Hematopoietic multipotent progenitor cell treated with erythropoietin and hydrocortisone succinate and interleukin-3 and kit ligand, for 17 days (in vitro differentiated cells): ENCODE measurements at regions not wholly inside any gene's neighbourhood (a gene's known extent, or its start where the extent isn't known, plus 50 kb on each side); places are given as distances from the start of the nearest gene placed in this dataset.
"Not testable (repeated sequence)": the region's sequence is repeated elsewhere in the genome, so short reads cannot be mapped to it uniquely, and the experiment has no call there.

Experiments
- DNase-seq: peaks from one replicate; pipeline ENCODE4 v3.0.0-alpha.2; 2015; ENCODE audit warnings: low spot score

DNA sequence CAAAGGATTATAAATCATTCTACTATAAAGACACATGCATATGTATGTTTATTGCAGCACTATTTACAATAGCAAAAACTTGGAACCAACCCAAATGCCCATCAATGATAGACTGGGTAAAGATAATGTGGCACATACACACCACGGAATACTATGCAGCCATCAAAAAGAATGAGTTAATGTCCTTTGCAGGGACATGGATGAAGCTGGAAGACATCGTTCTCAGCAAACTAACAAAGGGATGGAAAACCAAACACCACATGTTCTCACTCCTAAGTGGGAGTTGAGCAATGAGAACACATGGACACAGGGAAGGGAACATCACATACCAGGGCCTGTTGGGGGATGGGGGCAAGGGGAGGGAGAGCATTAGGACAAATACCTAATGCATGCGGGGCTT is 133.2 kb downstream of the ATXN3L start:
- DNase-seq = not testable (repeated sequence)

DNA sequence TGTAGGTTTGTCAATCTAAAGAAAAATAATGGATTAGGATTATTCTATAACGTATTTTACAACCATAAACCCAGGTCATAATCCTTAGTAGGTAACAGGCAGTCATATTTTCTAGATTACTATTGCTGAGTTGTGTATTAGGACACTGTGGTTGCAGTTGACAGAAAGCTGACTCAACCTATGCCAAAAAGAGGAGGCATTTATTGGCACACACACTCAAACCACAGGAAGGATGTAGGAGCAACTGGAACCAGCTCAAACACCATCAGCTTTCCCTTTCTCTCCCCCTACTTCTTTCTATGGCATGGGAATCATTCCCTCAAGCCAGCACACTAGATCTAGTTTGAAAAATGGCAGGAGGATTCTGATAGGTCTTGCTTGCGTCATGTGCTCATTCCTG is 136.4 kb upstream of the FAM9C start:
- no peak for DNase-seq

DNA sequence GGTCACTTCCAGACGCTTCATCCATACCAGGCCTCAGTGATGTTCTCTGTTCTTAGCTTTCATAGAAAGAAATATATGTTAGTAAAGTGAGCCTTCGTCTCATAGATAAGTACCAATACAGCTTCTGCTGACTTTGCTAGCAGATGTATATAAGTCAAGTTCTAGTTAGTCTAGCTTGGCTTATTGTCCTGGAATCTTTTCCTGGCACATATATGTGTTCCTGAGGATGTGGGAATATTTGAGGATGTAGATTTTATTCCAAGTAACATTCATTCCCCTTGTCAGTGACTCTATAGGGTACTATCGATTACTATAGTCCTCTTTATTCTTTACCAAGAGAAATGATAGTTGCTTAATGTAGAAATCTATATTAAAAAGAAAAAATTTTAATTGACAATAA is 135.2 kb upstream of the FAM9C start:
- no peak for DNase-seq

DNA sequence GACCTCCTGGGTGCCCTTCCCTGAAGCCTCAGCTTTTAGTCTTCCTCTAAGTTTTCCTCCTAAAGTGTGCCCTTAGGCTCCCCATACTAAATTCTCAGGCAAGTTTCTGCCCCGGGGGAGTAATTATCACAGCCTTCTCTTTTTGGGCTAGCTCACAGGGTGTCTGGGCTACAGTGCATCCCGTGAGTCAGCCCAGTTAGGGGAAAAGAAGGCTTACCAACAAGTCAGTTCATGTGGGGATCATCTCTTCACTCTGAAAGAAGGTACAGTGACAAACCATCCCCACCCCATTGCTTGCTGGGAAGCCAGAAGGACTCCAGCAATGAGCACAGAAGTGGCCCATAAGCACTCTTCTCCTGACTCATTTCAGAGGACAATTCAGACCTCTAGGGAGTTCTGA is 134.7 kb upstream of the FAM9C start:
- DNase-seq = no peak

DNA sequence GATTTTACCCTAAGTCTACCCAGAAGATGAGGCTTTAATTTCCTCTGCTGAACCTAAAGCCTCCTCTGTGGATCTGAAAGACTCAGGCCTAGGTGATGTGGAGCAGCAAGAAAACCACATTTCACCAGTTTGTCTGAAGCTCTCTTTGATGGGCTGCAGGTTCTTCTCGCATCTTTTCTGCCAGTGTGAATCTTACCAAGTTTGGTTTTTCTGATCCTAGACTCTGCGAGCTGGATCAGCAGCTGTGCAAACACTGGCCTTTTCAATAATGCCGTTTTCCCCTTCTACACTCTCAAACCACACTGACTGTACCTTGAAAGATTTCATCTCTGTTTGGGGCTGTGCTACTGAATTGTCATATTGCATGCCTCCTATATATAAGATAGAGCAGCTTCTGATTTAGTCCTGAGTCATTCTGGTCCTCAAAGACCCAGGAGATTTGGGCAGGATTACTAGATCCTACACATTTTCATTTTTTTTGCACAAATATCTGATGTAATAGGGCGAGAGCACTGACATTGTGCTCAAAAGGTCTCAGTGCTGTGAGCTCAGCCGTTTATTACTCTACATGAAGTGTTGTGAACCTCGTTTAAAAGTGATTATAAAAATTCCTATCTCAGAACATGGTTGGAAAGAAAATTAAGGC is 133.6 kb upstream of the FAM9C start:
- DNase-seq = no peak

DNA sequence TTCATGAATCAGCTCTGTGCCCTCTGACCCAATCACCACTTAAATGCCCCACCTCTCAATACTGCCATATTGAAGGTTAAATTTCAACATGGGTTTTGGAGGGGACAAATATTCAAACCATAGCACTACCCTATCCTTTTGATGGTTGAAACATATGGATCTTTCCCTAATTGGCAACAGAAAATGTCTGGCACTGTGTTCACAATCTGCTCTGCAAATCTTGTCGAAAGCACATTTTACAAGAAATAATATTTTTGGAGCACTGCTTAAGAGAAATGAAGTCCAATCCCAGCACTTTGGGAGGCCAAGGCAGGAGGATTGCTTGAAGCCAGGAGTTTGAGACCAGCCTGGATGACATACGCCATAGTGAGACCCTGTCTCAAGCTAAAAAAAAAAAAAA is 130.6 kb upstream of the FAM9C start:
- no peak for DNase-seq

DNA sequence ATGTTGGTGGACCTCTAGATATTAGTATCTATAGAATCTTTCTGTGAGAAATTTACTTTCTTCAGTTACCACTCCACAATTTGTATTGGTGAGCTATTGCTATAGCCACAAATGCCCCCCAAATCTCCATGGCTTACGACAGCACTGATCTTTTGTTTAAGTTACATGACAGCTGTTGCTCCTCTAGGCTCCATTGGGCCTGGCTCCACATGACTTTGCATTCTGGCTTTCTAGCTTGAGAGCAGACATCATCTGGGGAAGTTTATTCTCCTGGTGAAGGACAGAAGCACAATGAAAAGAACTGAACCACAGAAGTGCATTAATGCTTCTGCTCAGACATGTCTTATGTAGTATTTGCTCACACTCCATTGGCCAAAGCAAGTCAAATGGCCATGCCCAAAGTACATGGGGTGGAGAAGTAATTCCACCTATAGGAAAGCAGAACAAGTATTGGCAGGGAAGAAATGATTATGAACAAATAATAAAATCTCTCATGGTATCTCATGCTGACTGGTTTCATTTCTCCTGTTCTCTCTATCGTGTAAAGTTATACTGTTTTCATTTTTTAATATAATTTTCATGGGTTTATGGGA is 126.6 kb upstream of the FAM9C start:
- DNase-seq = no peak

DNA sequence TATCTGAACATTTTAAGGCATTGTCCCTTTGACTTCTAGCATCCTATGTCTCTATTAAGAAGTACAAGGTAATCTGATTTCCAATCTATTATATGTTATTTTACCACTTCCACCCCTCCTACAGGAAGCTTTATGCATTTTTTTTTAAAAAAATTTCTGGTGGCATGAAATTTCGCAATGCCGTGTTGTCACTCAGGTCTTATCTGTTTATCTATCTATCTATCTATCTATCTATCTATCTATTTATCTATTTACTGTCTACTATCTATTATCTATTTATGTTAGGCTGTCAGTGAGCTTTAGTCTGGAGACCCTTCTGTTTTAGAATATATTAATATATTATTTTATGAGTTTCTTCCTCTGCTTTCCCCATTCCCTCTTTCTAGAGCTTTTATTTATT is 125.3 kb upstream of the FAM9C start:
- no peak for DNase-seq

DNA sequence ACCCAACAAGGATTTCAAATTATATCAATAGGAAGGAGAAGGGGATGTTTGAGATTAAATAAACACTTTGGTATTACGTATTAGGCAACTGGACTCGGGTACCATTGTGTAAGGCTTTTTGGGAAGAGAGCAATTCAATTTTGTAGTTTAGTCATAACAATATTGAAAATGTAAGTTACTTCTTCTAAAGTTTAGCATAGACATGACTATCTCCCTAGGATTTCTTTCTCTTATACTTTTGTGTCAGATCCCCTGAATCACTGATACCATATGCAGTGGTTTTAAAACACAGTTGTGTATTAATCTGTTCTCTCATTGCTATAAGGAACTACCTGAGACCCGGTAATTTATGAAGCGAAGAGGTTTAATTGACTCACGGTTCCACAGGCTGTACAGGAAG is 123.8 kb upstream of the FAM9C start:
- DNase-seq = no peak

DNA sequence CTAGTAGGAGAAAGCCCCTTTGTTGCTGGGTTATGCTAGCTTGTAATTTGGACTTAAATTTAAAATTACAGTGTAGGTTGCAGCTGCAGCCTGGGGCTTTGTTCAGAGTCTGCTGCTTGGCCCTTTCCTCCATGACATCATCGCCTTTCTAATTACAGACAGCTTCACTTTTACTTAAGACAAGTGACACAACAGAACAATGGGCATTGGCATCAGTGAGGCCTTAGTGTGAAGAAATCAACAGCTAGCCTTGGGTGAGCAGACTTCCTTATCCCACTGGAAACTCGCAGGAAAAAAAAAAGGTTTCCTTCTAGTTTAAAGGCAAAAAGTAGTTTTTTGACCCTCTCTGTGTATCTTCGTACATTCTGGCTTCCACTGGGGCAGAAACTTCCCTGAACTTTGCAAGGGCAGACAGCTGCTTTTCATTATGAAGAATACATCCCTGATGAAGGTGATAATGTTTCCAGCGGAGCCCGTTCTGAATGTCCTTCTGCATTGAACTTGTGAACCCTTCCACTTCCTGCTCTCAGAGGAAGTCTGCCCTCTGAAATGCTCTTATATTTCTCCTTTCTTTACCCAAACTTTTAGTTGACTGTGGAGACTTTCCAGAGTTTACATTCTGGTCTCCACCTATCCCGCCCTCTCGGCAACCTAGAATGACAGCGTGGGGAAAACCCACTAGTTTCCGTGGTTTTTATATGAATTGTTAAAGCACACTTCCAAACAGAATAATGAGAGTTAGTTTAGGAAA is 123.2 kb upstream of the FAM9C start:
- no peak for DNase-seq

DNA sequence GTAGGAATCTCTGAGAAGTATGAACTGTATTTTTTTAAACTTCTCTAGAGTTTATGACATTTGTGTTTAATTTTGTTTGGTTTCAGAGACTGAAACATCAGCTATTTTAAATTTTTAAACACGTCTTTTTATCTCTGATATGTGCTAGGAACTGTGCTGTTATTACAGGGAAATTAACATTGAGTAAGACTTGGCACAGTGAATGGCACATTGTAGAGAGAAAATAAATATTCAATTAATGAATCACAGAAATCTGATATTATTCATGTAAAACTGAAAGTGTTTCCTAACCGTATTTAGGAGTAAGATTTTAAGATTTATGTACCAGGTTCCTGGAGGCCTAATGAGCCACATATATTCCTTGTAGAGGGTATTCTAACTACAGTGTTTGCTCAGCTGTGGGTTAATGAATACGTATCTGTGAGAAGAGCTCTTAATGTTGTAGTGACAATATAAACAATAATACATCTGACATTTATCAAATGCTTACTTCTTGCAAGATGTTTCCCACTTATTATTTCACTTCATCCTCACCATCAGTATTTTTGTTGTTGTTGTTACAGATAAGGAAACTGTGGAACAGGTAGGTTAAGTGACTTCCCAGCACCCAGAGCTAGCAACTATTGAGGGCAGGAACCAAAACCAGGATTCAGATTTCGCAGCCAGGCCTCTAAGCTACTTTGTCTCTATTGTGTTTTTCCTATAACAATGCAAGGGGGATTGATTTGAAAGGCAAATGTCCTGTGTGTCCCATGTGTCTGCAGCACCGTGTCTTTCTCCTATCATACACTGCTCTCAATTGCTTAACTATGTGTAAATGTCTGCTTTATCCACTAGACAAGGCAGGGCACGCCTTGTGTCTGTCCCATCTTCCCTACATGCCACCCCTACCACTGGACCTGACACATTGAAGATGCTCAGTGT is 121.1 kb upstream of the FAM9C start:
- no peak for DNase-seq

DNA sequence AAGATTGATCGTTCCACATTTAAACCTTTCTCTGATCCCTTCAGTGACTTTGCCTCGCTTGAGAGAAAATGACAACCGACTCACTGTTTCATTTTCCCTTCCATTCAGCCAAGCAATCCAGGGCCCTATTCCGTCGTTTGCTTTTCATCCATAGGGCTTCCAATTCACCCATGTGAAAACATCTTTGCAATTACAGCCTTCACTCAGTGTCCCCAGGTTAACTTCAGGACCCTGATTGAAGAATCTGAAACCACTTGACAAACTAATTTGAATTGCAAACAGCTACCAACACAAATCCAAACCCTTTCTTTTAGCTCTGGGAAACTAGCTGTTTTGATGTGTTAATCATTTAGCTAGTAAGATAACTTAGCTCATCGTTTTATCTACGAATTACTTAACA is 120.2 kb upstream of the FAM9C start:
- no peak for DNase-seq

DNA sequence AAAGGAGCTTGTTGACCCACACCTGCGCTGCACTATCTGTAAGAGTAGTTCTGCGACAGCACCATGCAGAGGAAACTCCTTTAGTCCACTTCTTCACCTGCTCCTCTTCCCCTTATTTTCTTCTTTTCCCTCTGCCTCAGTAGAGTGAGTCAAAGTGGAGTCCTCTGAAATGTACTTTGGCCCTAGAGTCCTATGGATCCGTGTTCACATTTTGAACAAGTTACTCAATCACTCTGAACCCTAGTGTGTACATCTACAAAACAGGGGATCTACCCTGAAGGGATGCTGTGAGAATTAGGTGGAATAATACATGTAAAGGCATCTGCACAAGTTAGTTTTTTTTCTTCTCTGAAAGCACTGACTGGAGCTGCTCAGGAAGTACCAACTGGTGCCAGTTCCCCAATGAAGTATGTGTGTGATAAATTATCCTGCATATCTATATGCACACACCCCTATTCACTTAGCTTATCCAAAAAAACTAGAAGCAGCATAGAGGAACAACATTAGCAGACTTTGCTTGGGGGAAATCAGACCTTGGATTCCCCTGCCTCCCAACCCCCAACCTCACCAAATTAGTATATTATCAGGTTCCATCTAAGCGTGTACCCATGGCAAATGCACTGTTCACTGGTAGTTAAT is 118.5 kb upstream of the FAM9C start:
- DNase-seq = no peak

DNA sequence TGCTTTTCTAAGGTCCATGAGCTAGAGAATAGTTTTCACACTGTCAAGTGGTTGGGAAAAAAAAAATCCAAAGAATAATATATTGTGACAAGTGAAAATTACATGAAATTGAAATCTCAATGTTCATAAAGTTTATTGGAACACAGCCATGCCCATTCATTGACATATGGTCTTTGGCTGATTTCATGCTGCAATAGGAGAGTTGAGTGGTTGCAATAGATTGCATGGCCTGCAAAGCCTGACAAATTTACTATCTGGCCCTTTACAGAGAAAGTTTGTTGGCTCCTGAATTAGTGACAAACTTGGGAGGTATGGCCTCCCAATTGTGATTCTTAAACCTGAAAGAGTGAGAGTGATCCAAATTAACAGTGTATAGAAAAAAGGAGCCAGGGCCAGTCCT is 115.5 kb upstream of the FAM9C start:
- no peak for DNase-seq

DNA sequence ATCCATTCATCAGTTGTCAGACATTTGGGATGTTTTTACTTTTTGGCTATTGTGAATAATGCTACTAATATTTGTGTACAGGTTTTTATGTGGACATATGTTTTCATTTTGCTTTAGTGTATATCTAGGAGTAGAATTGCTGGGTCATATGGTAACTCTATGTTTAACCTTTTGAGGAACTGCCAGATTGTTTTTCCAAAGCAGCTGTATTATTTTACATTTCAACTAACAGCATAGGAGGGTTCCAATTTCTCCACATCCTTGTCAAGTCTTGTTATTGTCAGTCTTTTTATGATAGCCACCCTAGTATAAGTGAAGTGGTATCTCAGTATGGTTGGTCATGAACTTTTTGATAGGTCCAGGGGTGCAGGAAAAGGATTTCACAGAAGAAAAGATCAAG is 114.5 kb upstream of the FAM9C start:
- DNase-seq = no peak

DNA sequence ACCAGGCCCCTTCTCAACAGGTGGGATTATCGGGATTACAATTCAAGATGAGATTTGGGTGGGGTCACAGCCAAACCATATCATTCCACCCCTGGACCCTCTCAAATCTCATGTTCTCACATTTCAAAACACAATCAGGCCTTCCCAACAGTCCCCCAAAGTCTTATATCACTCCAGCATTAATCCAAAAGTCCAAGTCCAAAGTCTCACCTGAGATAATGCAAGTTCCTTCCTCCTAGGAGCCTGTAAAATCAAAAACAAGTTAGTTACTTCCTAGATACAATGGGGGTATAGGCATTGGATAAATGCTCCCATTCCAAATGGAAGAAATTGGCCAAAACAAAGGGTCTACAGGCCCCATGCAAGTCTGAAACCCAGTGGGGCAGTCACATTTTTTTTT is 111.1 kb upstream of the FAM9C start:
- DNase-seq = not testable (repeated sequence)

DNA sequence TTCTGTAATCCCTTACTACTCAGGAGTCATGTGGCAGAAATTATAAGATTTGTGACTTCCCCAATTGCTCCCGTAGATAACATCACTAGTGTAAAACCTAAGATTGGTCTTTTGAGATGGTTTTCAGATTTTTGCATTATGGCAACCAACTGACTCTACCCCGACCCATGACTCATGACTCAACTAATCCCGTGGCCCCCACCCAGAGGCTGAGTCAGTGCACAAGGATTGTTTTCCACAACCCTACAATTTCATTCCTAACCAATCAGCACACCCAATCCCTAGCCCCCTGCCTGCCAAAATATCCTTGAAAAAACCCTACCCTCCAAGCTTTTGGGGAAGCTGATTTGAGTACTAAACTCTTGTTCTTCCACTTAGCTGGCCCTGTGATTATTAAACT is 109.4 kb upstream of the FAM9C start:
- no peak for DNase-seq

DNA sequence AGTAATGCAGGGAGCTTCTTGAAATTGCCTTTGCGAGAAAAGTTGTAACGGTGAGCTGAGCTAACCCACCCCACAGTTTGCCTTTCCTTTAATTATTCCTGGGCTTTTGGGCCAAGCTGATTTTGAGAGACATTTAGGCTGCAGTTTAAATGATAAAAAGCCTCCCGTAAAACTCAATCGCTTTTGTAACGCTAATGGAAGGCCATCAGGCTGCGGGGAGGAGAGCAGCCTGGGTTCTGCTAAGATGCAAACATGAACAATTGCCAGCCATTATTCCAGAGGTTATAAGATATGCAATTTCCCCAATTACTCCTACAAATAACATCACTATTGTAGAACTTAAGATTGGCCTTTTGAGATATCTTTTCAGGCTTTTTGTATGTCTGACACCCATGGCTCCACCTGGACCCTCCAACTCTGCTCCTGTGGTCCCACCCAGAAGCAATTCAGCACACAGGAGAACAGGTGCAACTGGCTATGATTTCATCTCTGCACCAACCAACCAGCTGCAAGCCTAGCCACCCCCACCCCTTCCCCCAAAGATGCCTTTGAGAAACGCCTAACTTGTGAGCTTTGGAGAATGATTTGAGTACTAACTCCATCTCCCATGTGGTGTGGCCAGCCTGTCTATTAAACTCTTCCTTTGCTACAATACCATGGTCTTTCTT is 108.2 kb upstream of the FAM9C start:
- no peak for DNase-seq

DNA sequence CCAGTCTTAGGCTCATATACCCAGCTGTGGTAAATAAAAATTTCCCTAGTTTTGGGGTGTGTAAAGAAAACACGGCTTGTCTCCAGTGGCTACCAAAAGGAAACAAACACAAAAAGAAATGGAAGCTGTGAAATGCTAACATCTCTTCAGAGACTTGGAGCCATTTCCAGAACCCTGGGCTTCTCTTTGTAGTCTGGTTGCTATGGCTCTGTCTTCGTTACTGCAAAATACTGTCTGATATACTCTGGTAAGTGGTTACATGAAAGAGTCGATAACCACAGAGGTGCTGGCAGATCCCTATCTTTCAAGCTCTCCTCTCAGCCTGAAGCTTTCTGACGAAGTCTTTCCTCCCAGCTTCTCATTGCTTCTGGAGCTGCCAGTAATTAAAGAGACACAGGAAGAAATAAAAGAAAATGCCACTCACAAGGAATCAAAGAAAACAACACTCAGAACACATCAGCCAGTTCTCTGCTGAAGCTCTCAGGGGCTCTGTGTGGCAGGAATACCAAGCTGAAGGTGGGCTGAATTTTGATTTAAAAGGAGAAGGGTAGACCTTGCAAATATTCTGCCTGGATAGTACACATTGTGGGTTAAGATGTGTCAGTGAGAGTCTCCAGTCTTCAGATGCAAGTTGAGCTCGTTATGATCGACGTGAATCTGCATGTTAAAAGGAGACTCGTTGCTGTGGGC is 107.6 kb upstream of the FAM9C start:
- no peak for DNase-seq

DNA sequence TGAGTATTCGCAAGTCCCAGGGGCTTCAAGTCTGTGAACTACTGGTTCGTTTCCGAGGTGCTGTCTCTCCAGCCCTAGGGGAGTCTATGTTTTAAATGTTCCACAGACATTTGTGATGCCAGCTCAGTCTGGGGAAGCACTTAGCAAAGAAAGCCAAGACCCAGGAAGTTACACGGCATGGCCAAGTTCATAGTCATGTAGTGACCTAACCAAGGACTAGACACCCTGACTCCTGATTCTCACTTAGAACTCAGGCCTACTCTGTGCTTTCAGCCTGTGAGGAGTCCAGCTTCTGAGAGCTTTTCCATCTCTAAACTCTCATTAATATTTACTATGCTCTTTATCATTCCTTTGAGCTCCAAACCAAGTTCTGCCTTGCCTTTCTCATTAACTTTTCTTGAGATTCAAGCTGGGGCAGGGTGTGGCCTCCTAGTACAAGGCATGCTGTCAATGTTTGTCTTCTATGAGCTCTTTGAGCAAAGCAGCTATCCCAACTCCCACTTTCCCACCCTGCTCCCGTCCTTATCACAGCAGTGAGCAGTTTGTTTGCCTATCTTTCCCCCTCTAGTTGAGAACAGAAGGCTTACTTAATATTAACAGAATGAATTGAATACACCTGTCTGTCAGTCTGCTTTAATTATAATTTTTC is 105.4 kb upstream of the FAM9C start:
- DNase-seq = no peak
